Upper lobe of left lung (tissue), 6 donors: ENCODE measurements at regions not wholly inside any gene's neighbourhood (a gene's known extent, or its start where the extent isn't known, plus 50 kb on each side); places are given as distances from the start of the nearest gene placed in this dataset.

Experiments used
- ATAC-seq, 2 donors: fragments of 200-7000 bp; cut with Tn5 transposase; one replicate each; pipeline ENCODE4 v1.9.1; 2022; ENCODE audit warnings: mild to moderate bottlenecking in 2 of 2, moderate library complexity in 2 of 2; ENCODE audit not compliant: low FRiP score in 2 of 2
- DNase-seq, 2 donors: peaks; one replicate each; pipeline ENCODE4 v3.0.0-alpha.2; 2019 to 2020
- H3K27ac ChIP-seq, 4 donors: fragments of 200-600 bp; sonication (generic); one replicate each; pipeline ENCODE4 v1.5.1; 2016 to 2019
- H3K27me3 ChIP-seq, 4 donors: fragments of 200-600 bp; sonication (generic); one replicate each; pipeline ENCODE4 v1.5.1; 2017 to 2019
- H3K36me3 ChIP-seq, 4 donors: fragments of 200-600 bp; sonication (generic); one replicate each; pipeline ENCODE4 v1.5.1; 2016 to 2019
- H3K4me1 ChIP-seq, 4 donors: fragments of 200-600 bp; sonication (generic); one replicate each; pipeline ENCODE4 v1.5.1; 2018 to 2019
- H3K4me3 ChIP-seq, 4 donors: fragments of 200-600 bp; sonication (generic); one replicate each; pipeline ENCODE4 v1.5.1; 2017 to 2019; ENCODE audit warnings: mild to moderate bottlenecking in 2 of 4, moderate library complexity in 1 of 4
- H3K9me3 ChIP-seq, 4 donors: fragments of 200-600 bp; sonication (generic); one replicate each; pipeline ENCODE4 v1.5.1; 2018 to 2019
- EP300 ChIP-seq, 4 donors: sonication (generic); formaldehyde crosslinking; IDR thresholded peaks; one replicate each; pipeline ENCODE4 v1.5.1; 2017; ENCODE audit warnings: antibody characterized with exemption in 4 of 4, control low read depth in 2 of 4
- POLR2A ChIP-seq, 4 donors: fragments of 450-650 bp; IDR thresholded peaks; one replicate each; pipeline ENCODE4 v1.5.1; 2016 to 2017; ENCODE audit warnings: antibody characterized with exemption in 4 of 4, mild to moderate bottlenecking in 2 of 4
- POLR2AphosphoS5 ChIP-seq, 2 donors: sonication (generic); formaldehyde crosslinking; IDR thresholded peaks; one replicate each; pipeline ENCODE4 v1.5.1; 2017; ENCODE audit warnings: antibody characterized with exemption in 2 of 2
- WGBS, 2 donors: methylation state at CpG; one replicate each; pipeline ENCODE4 v1.1.5; 2017 to 2018; 5-methylcytosine and 5-hydroxymethylcytosine counted together
- TF ChIP-seq, protein P1 (sequence below), 6 experiments: fragments of 450-650 bp in 4 of 6; fragments of 200-600 bp in 2 of 6; sonication (generic) in 2 of 6; IDR thresholded peaks; one replicate each; pipeline ENCODE4 v1.5.1; 2016 to 2019; ENCODE audit warnings: antibody characterized with exemption in 6 of 6
- donor health status: DM: no; HTN: no; CAD: no; lungs with moderate emphysema.
- donor health status: DM: no; HTN: yes; CAD: no; lungs with severe emphysema.

DNA sequence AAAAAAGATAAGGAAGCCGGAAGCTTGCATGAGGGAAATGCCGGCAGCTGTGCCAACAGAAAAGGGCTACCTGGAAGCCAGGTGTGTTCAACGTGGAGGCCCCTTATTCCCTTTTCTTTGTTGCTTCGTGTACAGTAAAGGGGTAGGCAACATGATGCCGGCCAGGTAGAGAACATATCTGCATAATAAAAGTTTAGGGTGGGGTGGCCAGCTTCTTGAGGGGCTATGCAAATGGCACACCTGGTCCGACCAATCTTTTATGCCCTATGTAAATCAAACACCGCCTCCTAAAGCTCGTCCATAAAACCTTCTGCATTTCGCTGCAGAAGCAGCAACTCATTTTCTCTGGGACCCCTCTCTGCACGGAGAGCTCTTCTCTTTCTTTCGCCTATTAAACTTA is 911.6 kb downstream of the KCNJ2 start:
- Histone ChIP-seq H3K9me3 (no peaks in the 10 kb centered on the region), H3K4me1 (no peaks in the 10 kb centered on the region), H3K27me3 (no peaks in the 10 kb centered on the region), H3K4me3 (no peak overlapping the region), H3K27ac (no peak overlapping the region), H3K36me3 (no peaks in the 10 kb centered on the region)
- 87 to 88% methylated on average over 11 of the region's 11 CpGs for WGBS, 2 donors
- DNase-seq, result no peak
- no peak for ATAC-seq
- TF ChIP-seq, protein P1, sequence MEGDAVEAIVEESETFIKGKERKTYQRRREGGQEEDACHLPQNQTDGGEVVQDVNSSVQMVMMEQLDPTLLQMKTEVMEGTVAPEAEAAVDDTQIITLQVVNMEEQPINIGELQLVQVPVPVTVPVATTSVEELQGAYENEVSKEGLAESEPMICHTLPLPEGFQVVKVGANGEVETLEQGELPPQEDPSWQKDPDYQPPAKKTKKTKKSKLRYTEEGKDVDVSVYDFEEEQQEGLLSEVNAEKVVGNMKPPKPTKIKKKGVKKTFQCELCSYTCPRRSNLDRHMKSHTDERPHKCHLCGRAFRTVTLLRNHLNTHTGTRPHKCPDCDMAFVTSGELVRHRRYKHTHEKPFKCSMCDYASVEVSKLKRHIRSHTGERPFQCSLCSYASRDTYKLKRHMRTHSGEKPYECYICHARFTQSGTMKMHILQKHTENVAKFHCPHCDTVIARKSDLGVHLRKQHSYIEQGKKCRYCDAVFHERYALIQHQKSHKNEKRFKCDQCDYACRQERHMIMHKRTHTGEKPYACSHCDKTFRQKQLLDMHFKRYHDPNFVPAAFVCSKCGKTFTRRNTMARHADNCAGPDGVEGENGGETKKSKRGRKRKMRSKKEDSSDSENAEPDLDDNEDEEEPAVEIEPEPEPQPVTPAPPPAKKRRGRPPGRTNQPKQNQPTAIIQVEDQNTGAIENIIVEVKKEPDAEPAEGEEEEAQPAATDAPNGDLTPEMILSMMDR (IDR thresholded peaks at IDR 0.05), result no peak
- no peak for TF ChIP-seq POLR2AphosphoS5 (IDR thresholded peaks at IDR 0.05)
- TF ChIP-seq POLR2A (IDR thresholded peaks at IDR 0.05), result no peak
- no peak for TF ChIP-seq EP300 (IDR thresholded peaks at IDR 0.05)

DNA sequence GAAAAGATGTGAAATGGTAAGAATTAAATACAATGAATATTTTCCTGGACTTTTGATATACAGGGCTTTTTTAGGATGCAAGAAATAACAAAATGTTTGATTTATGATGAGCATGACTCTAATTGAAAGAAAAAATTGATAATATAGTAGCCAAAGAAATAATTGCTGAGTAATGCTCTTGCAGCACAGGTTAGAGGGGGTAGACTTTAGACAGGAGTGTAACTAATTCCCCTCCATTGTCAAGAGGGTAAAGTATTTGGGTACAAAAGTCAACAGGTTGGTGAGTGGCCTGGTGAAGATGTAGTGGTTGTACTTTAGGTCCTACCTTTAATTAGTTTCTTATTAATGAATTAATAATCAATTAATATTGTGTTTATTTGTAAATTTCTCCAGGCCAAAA is 912.3 kb downstream of the KCNJ2 start:
- Histone ChIP-seq H3K9me3 (no peaks in the 10 kb centered on the region), H3K4me3 (no peak overlapping the region), H3K27ac (no peak overlapping the region), H3K36me3 (no peaks in the 10 kb centered on the region), H3K27me3 (no peaks in the 10 kb centered on the region), H3K4me1 (no peaks in the 10 kb centered on the region)
- ATAC-seq, result no peak
- TF ChIP-seq, protein P1 (IDR thresholded peaks at IDR 0.05), result no peak
- TF ChIP-seq EP300 (IDR thresholded peaks at IDR 0.05) (no peak), POLR2AphosphoS5 (IDR thresholded peaks at IDR 0.05) (no peak), POLR2A (IDR thresholded peaks at IDR 0.05) (no peak)
- no peak for DNase-seq

DNA sequence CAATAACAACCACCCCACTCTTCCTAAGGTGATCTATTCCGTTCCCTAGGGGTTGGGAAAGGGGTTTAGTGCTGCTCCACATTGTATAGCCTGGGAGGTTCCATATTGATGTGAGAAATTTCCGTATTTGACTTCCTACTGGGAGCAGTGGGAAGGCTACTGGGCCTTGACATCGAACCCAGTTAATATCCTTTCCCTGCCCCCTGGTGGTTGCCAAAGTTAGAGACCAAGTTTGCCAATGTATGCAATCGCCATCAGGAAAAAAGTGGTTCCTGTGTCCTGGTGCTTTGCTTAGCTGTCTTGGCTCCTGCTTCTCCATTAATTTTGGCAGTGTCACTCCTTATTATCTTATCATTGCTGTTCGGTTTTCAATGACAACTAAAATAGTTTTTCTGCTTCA is 914.9 kb downstream of the KCNJ2 start:
- no peaks in the 10 kb centered on the region for H3K36me3 ChIP-seq
- no peaks in the 10 kb centered on the region for H3K4me1 ChIP-seq
- peak in 1 of 2 donors; percentile 37 for DNase-seq
- no peaks in the 10 kb centered on the region for H3K9me3 ChIP-seq
- H3K27me3 ChIP-seq, result no peaks in the 10 kb centered on the region
- TF ChIP-seq, protein P1 (IDR thresholded peaks at IDR 0.05), result peak in 5 of 6 experiments; percentile 10 to 40 (median 37)
- TF ChIP-seq EP300 (IDR thresholded peaks at IDR 0.05) (no peak), POLR2A (IDR thresholded peaks at IDR 0.05) (no peak), POLR2AphosphoS5 (IDR thresholded peaks at IDR 0.05) (no peak)
- ATAC-seq, result no peak
- H3K4me3 ChIP-seq, result no peak overlapping the region
- 50 to 65% methylated on average over 5 of the region's 5 CpGs for WGBS, 2 donors
- H3K27ac ChIP-seq, result no peak overlapping the region

DNA sequence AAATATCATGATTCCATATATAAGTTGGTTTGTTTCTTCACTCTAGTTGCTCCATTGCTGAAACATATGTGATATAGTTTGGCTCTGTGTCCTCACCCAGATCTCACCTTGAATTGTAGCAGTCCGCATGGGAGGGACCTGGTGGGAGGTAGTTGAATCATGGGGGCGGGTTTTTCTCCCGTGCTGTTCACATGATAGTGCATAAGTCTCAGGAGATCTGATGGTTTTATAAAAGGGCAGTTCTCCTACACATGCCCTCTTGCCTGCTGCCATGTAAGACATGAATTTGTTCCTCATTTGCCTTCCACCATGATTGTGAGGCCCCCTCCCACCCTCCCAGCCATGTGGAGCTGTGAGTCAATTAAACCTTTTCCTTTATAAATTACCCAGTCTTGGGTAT is 915.5 kb downstream of the KCNJ2 start:
- Histone ChIP-seq H3K27me3 (no peaks in the 10 kb centered on the region), H3K4me3 (no peak overlapping the region), H3K36me3 (no peaks in the 10 kb centered on the region), H3K27ac (no peak overlapping the region), H3K4me1 (no peaks in the 10 kb centered on the region), H3K9me3 (no peaks in the 10 kb centered on the region)
- no peak for TF ChIP-seq POLR2AphosphoS5 (IDR thresholded peaks at IDR 0.05)
- no peak for TF ChIP-seq EP300 (IDR thresholded peaks at IDR 0.05)
- TF ChIP-seq POLR2A (IDR thresholded peaks at IDR 0.05), result no peak
- TF ChIP-seq, protein P1 (IDR thresholded peaks at IDR 0.05), result no peak
- WGBS, 2 donors, result 97 to 100% methylated on average over 3 of the region's 3 CpGs
- no peak for ATAC-seq
- no peak for DNase-seq

DNA sequence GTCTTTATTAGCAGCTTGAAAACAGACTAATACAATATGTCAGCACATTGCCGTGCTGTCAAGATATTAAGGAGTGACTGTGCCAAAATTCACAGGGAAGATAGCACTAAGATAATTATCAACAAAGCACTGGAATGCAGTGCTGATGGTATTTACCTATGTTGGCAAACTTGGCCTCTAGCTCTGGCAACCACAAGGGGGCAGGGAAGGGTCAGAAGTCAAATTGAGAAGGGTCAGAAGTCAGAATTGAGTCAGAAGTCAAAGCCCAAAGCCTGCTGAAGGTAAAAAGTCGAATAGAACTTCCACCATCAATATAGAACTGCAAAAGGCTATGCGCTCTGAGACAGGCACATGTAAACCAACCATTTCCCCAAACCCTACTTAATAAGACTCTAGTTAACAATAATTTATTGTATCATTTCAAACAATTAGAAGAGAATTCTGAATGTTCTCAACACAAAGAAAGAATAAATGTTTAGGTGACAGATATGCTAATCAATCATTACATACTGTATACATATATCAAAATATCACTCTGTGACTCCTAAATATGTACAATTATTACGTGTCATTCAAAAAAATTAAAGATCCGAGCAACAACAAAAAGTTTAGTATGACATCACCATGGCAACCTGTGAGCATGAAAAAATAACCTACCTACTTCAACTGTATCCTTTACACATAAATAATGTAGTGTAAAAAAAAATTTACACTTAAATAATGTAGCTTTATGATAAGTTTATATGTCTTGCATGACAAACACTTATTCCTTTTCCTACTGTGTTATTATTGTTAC is 916.1 kb downstream of the KCNJ2 start:
- TF ChIP-seq POLR2AphosphoS5 (IDR thresholded peaks at IDR 0.05) (no peak), POLR2A (IDR thresholded peaks at IDR 0.05) (no peak), EP300 (IDR thresholded peaks at IDR 0.05) (no peak)
- TF ChIP-seq, protein P1 (IDR thresholded peaks at IDR 0.05), result peak in 2 of 6 experiments; percentile 12 to 13
- no peak overlapping the region for H3K27ac ChIP-seq
- H3K36me3 ChIP-seq, result no peaks in the 10 kb centered on the region
- H3K4me3 ChIP-seq, result no peak overlapping the region
- 41 to 55% methylated on average over 5 of the region's 5 CpGs for WGBS, 2 donors
- DNase-seq (peak in 1 of 2 donors; percentile 21), ATAC-seq (no peak)
- H3K9me3 ChIP-seq, result no peaks in the 10 kb centered on the region
- H3K27me3 ChIP-seq, result no peaks in the 10 kb centered on the region
- no peaks in the 10 kb centered on the region for H3K4me1 ChIP-seq
